ENCODE measurements at regions not wholly inside any gene's neighbourhood (a gene's known extent, or its start where the extent isn't known, plus 50 kb on each side); places are given as distances from the start of the nearest gene placed in this dataset.
"Not testable (repeated sequence)": the region's sequence is repeated elsewhere in the genome, so short reads cannot be mapped to it uniquely, and the experiment has no call there.

DNA sequence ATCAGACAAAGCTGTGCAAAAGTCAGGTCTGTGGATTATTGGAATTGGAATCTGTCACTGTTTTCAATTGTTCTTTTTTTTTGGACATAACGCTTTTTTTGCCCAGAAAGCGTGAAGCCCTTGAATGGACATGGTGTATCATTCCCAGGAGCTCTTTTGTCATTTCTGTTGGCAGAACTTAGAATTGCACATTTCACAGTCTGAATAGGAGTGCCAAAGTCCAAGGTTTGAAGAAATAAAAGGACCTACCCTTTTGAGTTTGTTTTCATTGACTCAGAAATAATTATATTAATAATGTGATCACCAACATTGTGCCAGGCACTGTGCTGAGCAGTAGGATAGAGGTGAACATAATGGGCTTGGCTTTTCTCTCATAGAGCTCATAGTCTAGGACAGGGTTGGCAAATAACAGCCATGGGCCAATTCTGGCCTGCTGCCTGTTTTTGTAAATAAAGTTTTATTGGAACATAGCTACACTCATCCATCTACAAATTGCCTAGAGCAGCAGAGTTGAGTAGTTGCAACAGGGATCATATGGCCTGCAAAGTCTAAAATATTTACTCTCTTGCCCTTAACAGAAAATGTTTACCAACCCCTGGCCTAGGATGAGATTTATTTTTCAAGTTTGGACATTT lies 62.6 kb upstream of the ATXN1 start:
- no peaks in the 10 kb centered on the region for H3K9me2 ChIP-seq (replicated peaks; ENCODE audit: control insufficient read depth, low read length)
- H4K20me1 ChIP-seq (ENCODE audit: control insufficient read depth, insufficient read depth, low read depth, low read length): no peaks in the 10 kb centered on the region

DNA sequence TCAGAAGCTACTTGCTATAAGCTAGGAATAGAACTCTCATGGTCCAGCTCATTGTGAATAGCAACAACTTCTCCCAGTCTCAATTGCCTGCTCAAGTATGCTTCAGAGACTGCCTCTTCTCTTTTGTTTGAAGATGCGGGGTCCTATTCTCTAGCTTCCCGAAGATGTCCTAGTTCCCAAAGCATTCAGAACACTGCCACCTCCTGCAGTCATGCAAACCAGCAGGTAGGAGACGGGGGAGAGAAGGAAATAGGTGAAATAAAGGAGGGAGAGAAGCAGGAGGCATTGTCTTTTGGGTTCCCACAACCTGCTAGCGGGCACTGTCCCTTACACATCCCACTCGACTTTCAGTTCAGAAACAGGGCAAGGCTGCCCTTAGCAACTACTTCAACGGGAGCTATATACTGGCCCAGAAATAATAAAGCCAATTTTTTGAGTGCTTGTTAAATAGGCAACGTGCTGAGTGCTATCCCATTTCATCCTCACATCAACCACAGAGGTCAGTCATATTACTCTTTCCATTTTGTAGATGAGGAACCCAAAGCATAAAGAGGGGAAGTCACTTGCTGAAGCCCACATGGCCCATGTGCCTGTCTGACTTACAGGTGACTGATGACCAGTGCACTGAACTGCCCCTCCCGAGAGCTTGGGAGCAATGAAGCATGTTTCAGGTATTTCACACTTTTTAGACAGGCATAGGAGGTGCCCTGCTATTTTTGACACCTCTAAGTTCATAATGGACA lies 61.9 kb upstream of the ATXN1 start:
- no peaks in the 10 kb centered on the region for H3K9me3 ChIP-seq (ENCODE audit: control insufficient read depth, insufficient read depth, low read length)
- no peaks in the 10 kb centered on the region for H3K79me2 ChIP-seq (ENCODE audit: control insufficient read depth, low read length)
- peaks cover 11% of the 10 kb centered on the region; the same call in 1 of the 2 replicates for H3K27me3 ChIP-seq (ENCODE audit: control insufficient read depth, low read length)
- peaks cover 6% of the 10 kb centered on the region for H3K4me1 ChIP-seq (ENCODE audit: control insufficient read depth, low read length)
- no peaks in the 10 kb centered on the region for H4K20me1 ChIP-seq (ENCODE audit: control insufficient read depth, insufficient read depth, low read depth, low read length)
- no peaks in the 10 kb centered on the region for H3K36me3 ChIP-seq (ENCODE audit: control insufficient read depth, low read length)
- no peaks in the 10 kb centered on the region for H3F3A ChIP-seq (ENCODE audit: control insufficient read depth, insufficient read depth)
- no peak for TF ChIP-seq EZH2phosphoT487 (IDR thresholded peaks at IDR 0.05; ENCODE audit: borderline replicate concordance, low read length)
- H3K27ac ChIP-seq (ENCODE audit: low read depth, low read length): no peak overlapping the region
- no peak overlapping the region for H3K4me3 ChIP-seq (ENCODE audit: low read length)
- no peaks in the 10 kb centered on the region for H3K9me2 ChIP-seq (replicated peaks; ENCODE audit: control insufficient read depth, low read length)
- H3K4me2 ChIP-seq (ENCODE audit: low read length): no peak overlapping the region

More for the DNA sequence above, 62.6 kb upstream of the ATXN1 start:
- no peaks in the 10 kb centered on the region for H3K79me2 ChIP-seq (ENCODE audit: control insufficient read depth, low read length)
- H3K27ac ChIP-seq (ENCODE audit: low read depth, low read length): no peak overlapping the region
- H3K4me1 ChIP-seq (ENCODE audit: control insufficient read depth, low read length): peaks cover 6% of the 10 kb centered on the region
- no peaks in the 10 kb centered on the region for H3K9me3 ChIP-seq (ENCODE audit: control insufficient read depth, insufficient read depth, low read length)
- no peaks in the 10 kb centered on the region for H3F3A ChIP-seq (ENCODE audit: control insufficient read depth, insufficient read depth)
- H3K4me3 ChIP-seq (ENCODE audit: low read length): no peak overlapping the region
- H3K36me3 ChIP-seq (ENCODE audit: control insufficient read depth, low read length): no peaks in the 10 kb centered on the region
- H3K4me2 ChIP-seq (ENCODE audit: low read length): no peak overlapping the region
- H3K27me3 ChIP-seq (ENCODE audit: control insufficient read depth, low read length): peaks cover 11% of the 10 kb centered on the region; the same call in 1 of the 2 replicates
- TF ChIP-seq, protein P1, sequence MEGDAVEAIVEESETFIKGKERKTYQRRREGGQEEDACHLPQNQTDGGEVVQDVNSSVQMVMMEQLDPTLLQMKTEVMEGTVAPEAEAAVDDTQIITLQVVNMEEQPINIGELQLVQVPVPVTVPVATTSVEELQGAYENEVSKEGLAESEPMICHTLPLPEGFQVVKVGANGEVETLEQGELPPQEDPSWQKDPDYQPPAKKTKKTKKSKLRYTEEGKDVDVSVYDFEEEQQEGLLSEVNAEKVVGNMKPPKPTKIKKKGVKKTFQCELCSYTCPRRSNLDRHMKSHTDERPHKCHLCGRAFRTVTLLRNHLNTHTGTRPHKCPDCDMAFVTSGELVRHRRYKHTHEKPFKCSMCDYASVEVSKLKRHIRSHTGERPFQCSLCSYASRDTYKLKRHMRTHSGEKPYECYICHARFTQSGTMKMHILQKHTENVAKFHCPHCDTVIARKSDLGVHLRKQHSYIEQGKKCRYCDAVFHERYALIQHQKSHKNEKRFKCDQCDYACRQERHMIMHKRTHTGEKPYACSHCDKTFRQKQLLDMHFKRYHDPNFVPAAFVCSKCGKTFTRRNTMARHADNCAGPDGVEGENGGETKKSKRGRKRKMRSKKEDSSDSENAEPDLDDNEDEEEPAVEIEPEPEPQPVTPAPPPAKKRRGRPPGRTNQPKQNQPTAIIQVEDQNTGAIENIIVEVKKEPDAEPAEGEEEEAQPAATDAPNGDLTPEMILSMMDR (IDR thresholded peaks at IDR 0.05; ENCODE audit: low read depth, low read length, poor library complexity, severe bottlenecking): no peak
- TF ChIP-seq EZH2phosphoT487 (IDR thresholded peaks at IDR 0.05; ENCODE audit: borderline replicate concordance, low read length): no peak

DNA sequence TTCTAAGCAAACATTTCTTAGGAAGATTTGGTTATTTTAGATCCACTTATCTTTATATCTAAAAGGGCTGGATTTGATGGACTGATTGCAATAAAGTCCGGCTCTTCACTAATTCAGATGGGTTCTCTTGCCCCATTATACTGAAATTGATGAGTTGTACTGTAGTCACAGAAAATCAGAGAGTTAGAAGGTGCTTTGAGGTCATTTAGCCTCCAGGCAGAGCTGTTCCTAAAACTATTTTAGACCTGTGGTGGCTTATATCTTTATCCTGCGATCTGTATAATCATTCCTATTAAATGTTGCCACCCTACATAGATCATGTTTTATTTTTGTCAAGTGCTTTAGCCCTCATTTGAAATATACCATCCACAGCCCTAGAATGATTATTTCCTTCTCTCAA lies 61.3 kb upstream of the ATXN1 start:
- Histone ChIP-seq H3K9me2 (replicated peaks; ENCODE audit: control insufficient read depth, low read length) (no peaks in the 10 kb centered on the region), H3K4me1 (ENCODE audit: control insufficient read depth, low read length) (peaks cover 6% of the 10 kb centered on the region), H3K36me3 (ENCODE audit: control insufficient read depth, low read length) (no peaks in the 10 kb centered on the region), H3K27ac (ENCODE audit: low read depth, low read length) (no peak overlapping the region), H4K20me1 (ENCODE audit: control insufficient read depth, insufficient read depth, low read depth, low read length) (no peaks in the 10 kb centered on the region), H3K4me3 (ENCODE audit: low read length) (no peak overlapping the region), H3F3A (ENCODE audit: control insufficient read depth, insufficient read depth) (no peaks in the 10 kb centered on the region), H3K27me3 (ENCODE audit: control insufficient read depth, low read length) (peaks cover 11% of the 10 kb centered on the region; the same call in 1 of the 2 replicates), H3K9me3 (ENCODE audit: control insufficient read depth, insufficient read depth, low read length) (no peaks in the 10 kb centered on the region), H3K4me2 (ENCODE audit: low read length) (no peak overlapping the region), H3K79me2 (ENCODE audit: control insufficient read depth, low read length) (no peaks in the 10 kb centered on the region)
- TF ChIP-seq, protein P1 (IDR thresholded peaks at IDR 0.05; ENCODE audit: low read depth, low read length, poor library complexity, severe bottlenecking): no peak
- no peak for TF ChIP-seq EZH2phosphoT487 (IDR thresholded peaks at IDR 0.05; ENCODE audit: borderline replicate concordance, low read length)

DNA sequence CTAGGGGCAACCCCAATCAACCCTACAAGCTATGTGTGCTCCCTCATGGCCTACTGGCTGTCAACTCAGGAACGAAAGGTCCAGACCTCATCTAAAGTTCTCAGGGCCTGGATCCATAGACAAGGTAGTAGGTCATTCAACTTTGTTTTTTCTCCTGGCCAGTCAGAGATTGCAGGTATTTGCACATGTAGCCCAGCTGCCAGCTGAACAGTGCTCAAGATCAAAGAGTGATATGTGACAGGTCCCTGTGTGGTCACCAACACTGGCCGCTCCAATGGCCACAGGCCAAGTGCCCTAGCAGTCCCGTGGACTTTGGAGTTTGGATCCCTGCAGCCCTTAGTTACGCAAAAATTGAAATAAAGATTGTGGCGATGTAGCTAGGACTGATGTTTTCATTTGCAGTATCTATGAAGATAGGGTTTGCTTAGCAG lies 60.6 kb upstream of the ATXN1 start:
- Histone ChIP-seq H3K4me1 (ENCODE audit: control insufficient read depth, low read length) (peaks cover 6% of the 10 kb centered on the region), H3K9me2 (replicated peaks; ENCODE audit: control insufficient read depth, low read length) (no peaks in the 10 kb centered on the region), H3K4me2 (ENCODE audit: low read length) (no peak overlapping the region), H3K9me3 (ENCODE audit: control insufficient read depth, insufficient read depth, low read length) (no peaks in the 10 kb centered on the region), H4K20me1 (ENCODE audit: control insufficient read depth, insufficient read depth, low read depth, low read length) (no peaks in the 10 kb centered on the region), H3F3A (ENCODE audit: control insufficient read depth, insufficient read depth) (no peaks in the 10 kb centered on the region), H3K4me3 (ENCODE audit: low read length) (no peak overlapping the region), H3K27ac (ENCODE audit: low read depth, low read length) (no peak overlapping the region), H3K79me2 (ENCODE audit: control insufficient read depth, low read length) (no peaks in the 10 kb centered on the region), H3K36me3 (ENCODE audit: control insufficient read depth, low read length) (no peaks in the 10 kb centered on the region), H3K27me3 (ENCODE audit: control insufficient read depth, low read length) (peaks cover 11% of the 10 kb centered on the region; the same call in 1 of the 2 replicates)
- TF ChIP-seq, protein P1 (IDR thresholded peaks at IDR 0.05; ENCODE audit: low read depth, low read length, poor library complexity, severe bottlenecking): no peak
- TF ChIP-seq EZH2phosphoT487 (IDR thresholded peaks at IDR 0.05; ENCODE audit: borderline replicate concordance, low read length): no peak

DNA sequence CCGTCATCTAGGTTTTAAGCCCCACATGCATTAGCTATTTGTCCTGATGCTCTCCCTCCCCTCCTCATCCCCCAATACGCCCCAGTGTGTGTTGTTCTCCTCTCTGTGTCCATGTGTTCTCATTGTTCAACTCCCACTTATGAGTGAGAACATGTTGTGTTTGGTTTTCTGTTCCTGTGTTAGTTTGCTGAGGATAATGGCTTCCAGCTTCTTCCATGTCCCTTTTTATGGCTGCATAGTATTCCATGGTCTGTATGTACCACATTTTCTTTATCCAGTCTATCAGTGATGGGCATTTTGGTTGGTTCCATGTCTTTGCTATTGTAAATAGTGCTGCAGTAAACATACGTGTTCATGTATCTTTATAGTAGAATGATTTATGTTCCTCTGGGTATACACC lies 59.0 kb upstream of the ATXN1 start:
- H3K36me3 ChIP-seq (ENCODE audit: control insufficient read depth, low read length); H3K27me3 ChIP-seq (ENCODE audit: control insufficient read depth, low read length); H3K27ac ChIP-seq (ENCODE audit: low read depth, low read length); H3K9me2 ChIP-seq (replicated peaks; ENCODE audit: control insufficient read depth, low read length); H3K9me3 ChIP-seq (ENCODE audit: control insufficient read depth, insufficient read depth, low read length); H3K4me3 ChIP-seq (ENCODE audit: low read length); H4K20me1 ChIP-seq (ENCODE audit: control insufficient read depth, insufficient read depth, low read depth, low read length); H3K4me2 ChIP-seq (ENCODE audit: low read length); H3F3A ChIP-seq (ENCODE audit: control insufficient read depth, insufficient read depth); H3K79me2 ChIP-seq (ENCODE audit: control insufficient read depth, low read length); H3K4me1 ChIP-seq (ENCODE audit: control insufficient read depth, low read length): not testable (repeated sequence)
